HepG2 (cell line): ENCODE measurements at regions not wholly inside any gene's neighbourhood (a gene's known extent, or its start where the extent isn't known, plus 50 kb on each side); places are given as distances from the start of the nearest gene placed in this dataset.

Experiments used
- ATAC-seq: fragments of 200-7000 bp; cut with Tn5 transposase; 3 replicates; pipeline ENCODE4 v1.9.1; 2020; ENCODE audit warnings: mild to moderate bottlenecking, moderate library complexity
- BruUV-seq: library from RNA; stranded (reverse); fragments of 400-500 nt; replicated peaks from 2 replicates; lab custom pipeline; 2021; lab: Mats Ljungman, UMichigan
- CTCF ChIA-PET: fragments of 300-600 bp; formaldehyde crosslinking; extraction: SDS; loops from one replicate; lab custom pipeline; 2021; ENCODE audit warnings: low total read pairs, inconsistent platforms, low intra/inter-chr PET ratio; lab: Yijun Ruan, JAX
- POLR2A ChIA-PET: fragments of 350-600 bp; sonication (Branson Sonifier 250); formaldehyde crosslinking; loops from one replicate; lab custom pipeline; 2020; ENCODE audit warnings: antibody characterized with exemption, inconsistent platforms; lab: Yijun Ruan, JAX
- DNase-seq: peaks from one replicate; pipeline ENCODE4 v3.0.0-alpha.2; 2015; ENCODE audit warnings: low spot score
- FAIRE-seq: peaks from 3 replicates; lab custom pipeline; 2011; peaks lifted over from hg19 to GRCh38; lab: Jason Lieb, UNC
- H2AFZ ChIP-seq: one replicate; pipeline ENCODE4 v1.6.1; 2011; ENCODE audit warnings: low read length, inconsistent platforms
- H3K27ac ChIP-seq: fragments of 300-600 bp; 3 replicates; pipeline ENCODE4 v1.8.0; 2011; ENCODE audit warnings: mixed run types, mild to moderate bottlenecking, mixed read lengths, low read length, inconsistent platforms; ENCODE audit not compliant: insufficient read depth; ENCODE audit errors: extremely low read length
- H3K27me3 ChIP-seq, 2 experiments: fragments of 200-600 bp in 1 of 2; 2 replicates in 1 of 2; 3 replicates in 1 of 2; pipeline versions ENCODE4 v1.6.0 to v1.8.0; 2011; ENCODE audit warnings: low read length in 2 of 2, mild to moderate bottlenecking in 2 of 2, moderate library complexity in 2 of 2, inconsistent platforms in 1 of 2; ENCODE audit not compliant: insufficient read depth in 2 of 2, control insufficient read depth in 1 of 2
- H3K36me3 ChIP-seq, 2 experiments: fragments of 200-600 bp in 1 of 2; replicated peaks in 1 of 2; 2 replicates in 1 of 2; 3 replicates in 1 of 2; pipeline versions ENCODE4 v1.5.1 to v1.8.0; 2011; ENCODE audit warnings: low read length in 2 of 2, inconsistent platforms in 1 of 2; ENCODE audit not compliant: insufficient read depth in 2 of 2, control insufficient read depth in 1 of 2
- H3K4me1 ChIP-seq: 2 replicates; pipeline ENCODE4 v1.5.1; 2012; ENCODE audit warnings: low read length, inconsistent platforms; ENCODE audit not compliant: insufficient read depth
- H3K4me2 ChIP-seq: 2 replicates; pipeline ENCODE4 v1.6.0; 2011; ENCODE audit warnings: low read depth, low read length, inconsistent platforms
- H3K4me3 ChIP-seq, 3 experiments: fragments of 200-600 bp in 1 of 3; sonication (generic), shearing (Covaris generic) in 1 of 3; replicated peaks in 1 of 3; 2 replicates each; pipeline ENCODE4 v1.5.1; 2011 to 2016; ENCODE audit warnings: low read length in 3 of 3, inconsistent platforms in 2 of 3, low read depth in 2 of 3, mild to moderate bottlenecking in 2 of 3, control low read depth in 1 of 3, mixed read lengths in 1 of 3; ENCODE audit not compliant: insufficient read depth in 1 of 3
- H3K79me2 ChIP-seq: one replicate; pipeline ENCODE4 v1.6.1; 2011; ENCODE audit warnings: low read length, inconsistent platforms; ENCODE audit not compliant: insufficient read depth
- H3K9ac ChIP-seq: 2 replicates; pipeline ENCODE4 v1.6.0; 2011; ENCODE audit warnings: mild to moderate bottlenecking, low read depth, low read length, inconsistent platforms; ENCODE audit not compliant: insufficient read depth
- H3K9me3 ChIP-seq: 2 replicates; pipeline ENCODE4 v1.5.1; 2012; ENCODE audit warnings: mild to moderate bottlenecking, low read length
- H4K20me1 ChIP-seq: 2 replicates; pipeline ENCODE4 v1.6.0; 2011; ENCODE audit warnings: inconsistent platforms, mild to moderate bottlenecking, low read length, moderate library complexity; ENCODE audit not compliant: insufficient read depth
- ARNT2 ChIP-seq: sonication (generic); formaldehyde crosslinking; IDR thresholded peaks from 2 replicates; pipeline ENCODE4 v1.8.0; 2022; ENCODE audit warnings: mild to moderate bottlenecking, low read depth, missing genetic modification reagents, moderate library complexity
- CEBPG ChIP-seq: IDR thresholded peaks from 2 replicates; pipeline ENCODE4 v1.6.1; 2016
- ISX ChIP-seq: sonication (generic); formaldehyde crosslinking; conservative IDR thresholded peaks from 2 replicates; pipeline ENCODE4 v1.5.0; 2020; ENCODE audit warnings: missing genetic modification reagents
- MAFK ChIP-seq, 2 experiments: IDR thresholded peaks in 1 of 2; conservative IDR thresholded peaks in 1 of 2; 2 replicates each; pipeline ENCODE4 v1.6.1; 2011; ENCODE audit warnings: improper control_type of control experiment in 2 of 2, low read length in 2 of 2
- NFE2 ChIP-seq: sonication (generic); formaldehyde crosslinking; IDR thresholded peaks from 2 replicates; pipeline ENCODE4 v1.4.0; 2020; ENCODE audit warnings: missing genetic modification reagents
- ZNF569 ChIP-seq: sonication (generic); formaldehyde crosslinking; IDR thresholded peaks from 2 replicates; pipeline ENCODE4 v1.5.0; 2020; ENCODE audit warnings: mild to moderate bottlenecking, missing genetic modification reagents, moderate library complexity, borderline replicate concordance
- WGBS: methylation state at CpG from one replicate; pipeline ENCODE4 v1.1.6; 2017; ENCODE audit warnings: low lambda C conversion rate; 5-methylcytosine and 5-hydroxymethylcytosine counted together
- in situ Hi-C: cut with HindIII; loops from 2 replicates; pipeline ENCODE4 v1.10.0; 2017; ENCODE audit warnings: low pct_unique_long_range_greater_than_20kb; ENCODE audit not compliant: extremely low pct_ligation_motif_present
- intact Hi-C: fragments of 100-400 bp; cut with micrococcal nuclease; formaldehyde crosslinking; loops from one replicate; pipeline ENCODE4 v1.10.0; 2022; ENCODE audit not compliant: unreplicated experiment
- TF ChIP-seq, protein P1 (sequence below): sonication (generic); formaldehyde crosslinking; IDR thresholded peaks from 2 replicates; pipeline ENCODE4 v1.4.0; 2020; ENCODE audit warnings: mild to moderate bottlenecking, missing genetic modification reagents
- TF ChIP-seq, protein P2 (sequence below): sonication (generic); formaldehyde crosslinking; IDR thresholded peaks from 2 replicates; pipeline ENCODE4 v1.4.0; 2020; ENCODE audit warnings: missing genetic modification reagents
- TF ChIP-seq, protein P3 (sequence below): IDR thresholded peaks from 2 replicates; pipeline ENCODE4 v1.6.1; 2016; ENCODE audit warnings: mild to moderate bottlenecking, missing biosample characterization, missing genetic modification reagents
- TF ChIP-seq, protein P4 (sequence below): sonication (generic); formaldehyde crosslinking; IDR thresholded peaks from 2 replicates; pipeline ENCODE4 v1.5.0; 2020; ENCODE audit warnings: mild to moderate bottlenecking, missing genetic modification reagents
- TF ChIP-seq, protein P5 (sequence below): sonication (generic); formaldehyde crosslinking; IDR thresholded peaks from 2 replicates; pipeline ENCODE4 v1.8.1; 2023; ENCODE audit warnings: mild to moderate bottlenecking, moderate library complexity, missing genetic modification reagents
- TF ChIP-seq, protein P6 (sequence below): sonication (generic); formaldehyde crosslinking; IDR thresholded peaks from 2 replicates; pipeline ENCODE4 v1.4.0; 2020; ENCODE audit warnings: missing genetic modification reagents, borderline replicate concordance

DNA sequence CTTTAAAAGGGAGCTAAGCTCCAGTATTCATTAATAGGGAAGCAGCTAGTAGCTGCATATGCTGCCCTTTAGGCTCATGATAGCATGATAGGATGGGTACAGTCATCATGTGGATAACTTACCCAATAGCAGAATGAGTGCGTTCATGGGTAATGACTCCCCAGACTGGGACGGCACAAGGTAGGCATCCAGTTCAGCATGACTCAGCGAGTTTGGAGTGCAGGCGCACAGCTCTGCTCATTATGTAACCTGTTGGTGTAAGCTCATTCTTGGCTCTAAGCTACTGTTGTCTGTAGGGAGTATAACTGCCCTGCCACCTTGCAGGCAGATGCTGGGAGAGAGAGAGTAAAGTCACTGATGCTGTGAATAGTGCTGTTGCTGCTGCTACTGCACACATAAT is 209.2 kb upstream of the SYT4 start:
- intact Hi-C loops (no loop called here), in situ Hi-C loops (no loop called here)
- Histone ChIP-seq H3K4me3 (no peak overlapping the region), H3K36me3 (no peaks in the 10 kb centered on the region), H3K27me3 (no peaks in the 10 kb centered on the region; a peak in 1 of 5 replicates), H3K9ac (no peak overlapping the region)
- POLR2A ChIA-PET: no interaction called here
- TF ChIP-seq, protein P1, sequence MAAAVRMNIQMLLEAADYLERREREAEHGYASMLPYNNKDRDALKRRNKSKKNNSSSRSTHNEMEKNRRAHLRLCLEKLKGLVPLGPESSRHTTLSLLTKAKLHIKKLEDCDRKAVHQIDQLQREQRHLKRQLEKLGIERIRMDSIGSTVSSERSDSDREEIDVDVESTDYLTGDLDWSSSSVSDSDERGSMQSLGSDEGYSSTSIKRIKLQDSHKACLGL (CRISPR knock-in tag): no peak
- TF ChIP-seq ZNF569 (CRISPR knock-in tag) (no peak), ISX (no peak), ARNT2 (CRISPR knock-in tag) (no peak), MAFK (conservative IDR thresholded peaks at IDR 0.05 in 1 of 2, IDR thresholded peaks at IDR 0.05 in 1 of 2; ENCODE audit: low read length in 2 of 2) (0 out of 4 replicates have a peak, but pooled peaks of 1 of the 2 experiments have one; percentile 15), CEBPG (CRISPR knock-in tag) (no peak), NFE2 (CRISPR knock-in tag) (0 out of 2 replicates have a peak, but pooled peaks have one; percentile 38)
- TF ChIP-seq, protein P2, sequence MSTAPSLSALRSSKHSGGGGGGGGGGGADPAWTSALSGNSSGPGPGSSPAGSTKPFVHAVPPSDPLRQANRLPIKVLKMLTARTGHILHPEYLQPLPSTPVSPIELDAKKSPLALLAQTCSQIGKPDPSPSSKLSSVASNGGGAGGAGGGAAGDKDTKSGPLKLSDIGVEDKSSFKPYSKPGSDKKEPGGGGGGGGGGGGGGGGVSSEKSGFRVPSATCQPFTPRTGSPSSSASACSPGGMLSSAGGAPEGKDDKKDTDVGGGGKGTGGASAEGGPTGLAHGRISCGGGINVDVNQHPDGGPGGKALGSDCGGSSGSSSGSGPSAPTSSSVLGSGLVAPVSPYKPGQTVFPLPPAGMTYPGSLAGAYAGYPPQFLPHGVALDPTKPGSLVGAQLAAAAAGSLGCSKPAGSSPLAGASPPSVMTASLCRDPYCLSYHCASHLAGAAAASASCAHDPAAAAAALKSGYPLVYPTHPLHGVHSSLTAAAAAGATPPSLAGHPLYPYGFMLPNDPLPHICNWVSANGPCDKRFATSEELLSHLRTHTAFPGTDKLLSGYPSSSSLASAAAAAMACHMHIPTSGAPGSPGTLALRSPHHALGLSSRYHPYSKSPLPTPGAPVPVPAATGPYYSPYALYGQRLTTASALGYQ (CRISPR knock-in tag): no peak
- TF ChIP-seq, protein P3, sequence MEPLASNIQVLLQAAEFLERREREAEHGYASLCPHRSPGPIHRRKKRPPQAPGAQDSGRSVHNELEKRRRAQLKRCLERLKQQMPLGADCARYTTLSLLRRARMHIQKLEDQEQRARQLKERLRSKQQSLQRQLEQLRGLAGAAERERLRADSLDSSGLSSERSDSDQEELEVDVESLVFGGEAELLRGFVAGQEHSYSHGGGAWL (CRISPR knock-in tag): no peak
- TF ChIP-seq, protein P4, sequence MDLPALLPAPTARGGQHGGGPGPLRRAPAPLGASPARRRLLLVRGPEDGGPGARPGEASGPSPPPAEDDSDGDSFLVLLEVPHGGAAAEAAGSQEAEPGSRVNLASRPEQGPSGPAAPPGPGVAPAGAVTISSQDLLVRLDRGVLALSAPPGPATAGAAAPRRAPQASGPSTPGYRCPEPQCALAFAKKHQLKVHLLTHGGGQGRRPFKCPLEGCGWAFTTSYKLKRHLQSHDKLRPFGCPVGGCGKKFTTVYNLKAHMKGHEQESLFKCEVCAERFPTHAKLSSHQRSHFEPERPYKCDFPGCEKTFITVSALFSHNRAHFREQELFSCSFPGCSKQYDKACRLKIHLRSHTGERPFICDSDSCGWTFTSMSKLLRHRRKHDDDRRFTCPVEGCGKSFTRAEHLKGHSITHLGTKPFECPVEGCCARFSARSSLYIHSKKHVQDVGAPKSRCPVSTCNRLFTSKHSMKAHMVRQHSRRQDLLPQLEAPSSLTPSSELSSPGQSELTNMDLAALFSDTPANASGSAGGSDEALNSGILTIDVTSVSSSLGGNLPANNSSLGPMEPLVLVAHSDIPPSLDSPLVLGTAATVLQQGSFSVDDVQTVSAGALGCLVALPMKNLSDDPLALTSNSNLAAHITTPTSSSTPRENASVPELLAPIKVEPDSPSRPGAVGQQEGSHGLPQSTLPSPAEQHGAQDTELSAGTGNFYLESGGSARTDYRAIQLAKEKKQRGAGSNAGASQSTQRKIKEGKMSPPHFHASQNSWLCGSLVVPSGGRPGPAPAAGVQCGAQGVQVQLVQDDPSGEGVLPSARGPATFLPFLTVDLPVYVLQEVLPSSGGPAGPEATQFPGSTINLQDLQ (CRISPR knock-in tag): no peak
- TF ChIP-seq, protein P5, sequence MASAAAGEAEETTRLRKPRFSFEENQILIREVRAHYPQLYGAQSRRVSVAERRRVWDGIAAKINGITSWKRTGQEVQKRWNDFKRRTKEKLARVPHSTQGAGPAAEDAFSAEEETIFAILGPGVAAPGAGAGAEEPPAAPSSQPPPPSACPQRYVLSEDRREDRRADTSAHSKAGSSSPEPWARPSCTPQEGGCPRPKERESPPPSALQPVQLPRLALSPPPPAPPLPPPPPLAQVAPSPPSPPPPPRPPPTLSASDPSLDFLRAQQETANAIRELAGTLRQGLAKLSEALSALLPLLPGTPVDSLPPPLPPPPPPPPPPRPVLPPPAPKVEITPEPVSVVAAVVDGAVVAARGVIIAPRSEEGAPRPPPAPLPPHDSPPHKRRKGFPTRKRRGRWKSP: no peak
- TF ChIP-seq, protein P6, sequence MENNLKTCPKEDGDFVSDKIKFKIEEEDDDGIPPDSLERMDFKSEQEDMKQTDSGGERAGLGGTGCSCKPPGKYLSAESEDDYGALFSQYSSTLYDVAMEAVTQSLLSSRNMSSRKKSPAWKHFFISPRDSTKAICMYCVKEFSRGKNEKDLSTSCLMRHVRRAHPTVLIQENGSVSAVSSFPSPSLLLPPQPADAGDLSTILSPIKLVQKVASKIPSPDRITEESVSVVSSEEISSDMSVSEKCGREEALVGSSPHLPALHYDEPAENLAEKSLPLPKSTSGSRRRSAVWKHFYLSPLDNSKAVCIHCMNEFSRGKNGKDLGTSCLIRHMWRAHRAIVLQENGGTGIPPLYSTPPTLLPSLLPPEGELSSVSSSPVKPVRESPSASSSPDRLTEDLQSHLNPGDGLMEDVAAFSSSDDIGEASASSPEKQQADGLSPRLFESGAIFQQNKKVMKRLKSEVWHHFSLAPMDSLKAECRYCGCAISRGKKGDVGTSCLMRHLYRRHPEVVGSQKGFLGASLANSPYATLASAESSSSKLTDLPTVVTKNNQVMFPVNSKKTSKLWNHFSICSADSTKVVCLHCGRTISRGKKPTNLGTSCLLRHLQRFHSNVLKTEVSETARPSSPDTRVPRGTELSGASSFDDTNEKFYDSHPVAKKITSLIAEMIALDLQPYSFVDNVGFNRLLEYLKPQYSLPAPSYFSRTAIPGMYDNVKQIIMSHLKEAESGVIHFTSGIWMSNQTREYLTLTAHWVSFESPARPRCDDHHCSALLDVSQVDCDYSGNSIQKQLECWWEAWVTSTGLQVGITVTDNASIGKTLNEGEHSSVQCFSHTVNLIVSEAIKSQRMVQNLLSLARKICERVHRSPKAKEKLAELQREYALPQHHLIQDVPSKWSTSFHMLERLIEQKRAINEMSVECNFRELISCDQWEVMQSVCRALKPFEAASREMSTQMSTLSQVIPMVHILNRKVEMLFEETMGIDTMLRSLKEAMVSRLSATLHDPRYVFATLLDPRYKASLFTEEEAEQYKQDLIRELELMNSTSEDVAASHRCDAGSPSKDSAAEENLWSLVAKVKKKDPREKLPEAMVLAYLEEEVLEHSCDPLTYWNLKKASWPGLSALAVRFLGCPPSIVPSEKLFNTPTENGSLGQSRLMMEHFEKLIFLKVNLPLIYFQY (CRISPR knock-in tag): no peak
- TF ChIP-seq, all 625 proteins: peak for 2
- Histone ChIP-seq H3K9me3 (peaks cover 36% of the 10 kb centered on the region), H2AFZ (no peak overlapping the region), H3K4me1 (peaks cover 7% of the 10 kb centered on the region; the same call in 1 of the 2 replicates), H3K4me2 (no peak overlapping the region), H3K79me2 (no peaks in the 10 kb centered on the region), H4K20me1 (no peaks in the 10 kb centered on the region), H3K27ac (no peak overlapping the region)
- no TSS peak for BruUV-seq
- DNase-seq: no peak
- ATAC-seq: no peak
- CTCF ChIA-PET: no interaction called here
- WGBS: 90% methylated on average over 2 of the region's 4 CpGs
- no peak for FAIRE-seq
